PC-3 (cell line): ENCODE measurements at regions not wholly inside any gene's neighbourhood (a gene's known extent, or its start where the extent isn't known, plus 50 kb on each side); places are given as distances from the start of the nearest gene placed in this dataset.

ENCODE experiments used
- CTCF ChIP-seq: fragments of 300-600 bp; sonication (generic); conservative IDR thresholded peaks from 2 replicates; pipeline ENCODE4 v1.5.1; 2017; ENCODE audit warnings: antibody characterized with exemption, low read depth, mild to moderate bottlenecking, low read length
- EZH2 ChIP-seq: fragments of 300-600 bp; sonication (generic); IDR thresholded peaks from one replicate; pipeline ENCODE4 v1.6.1; 2017; ENCODE audit warnings: antibody characterized with exemption, mild to moderate bottlenecking, low read length; ENCODE audit not compliant: unreplicated experiment

- TF ChIP-seq CTCF (no peak), EZH2 (no peak)
These were observed 64.5 kb upstream of the HDAC4 start for GRCh38 chr2:239465017-239466001.
